ENCODE measurements at regions not wholly inside any gene's neighbourhood (a gene's known extent, or its start where the extent isn't known, plus 50 kb on each side); places are given as distances from the start of the nearest gene placed in this dataset.

GRCh38 chr10:63077800-63078199 is 55.3 kb upstream of the NRBF2 start:
- no peak overlapping the region for H3K4me2 ChIP-seq
- H3K36me3 ChIP-seq (ENCODE audit: insufficient read depth), result no peaks in the 10 kb centered on the region
- no peaks in the 10 kb centered on the region for H3K4me1 ChIP-seq (ENCODE audit: low read depth, poor library complexity, severe bottlenecking)
- H4K20me1 ChIP-seq (ENCODE audit: insufficient read depth), result no peaks in the 10 kb centered on the region
- no peaks in the 10 kb centered on the region for H3K79me2 ChIP-seq (ENCODE audit: insufficient read depth, low read depth)
- TF ChIP-seq CTCF (conservative IDR thresholded peaks at IDR 0.05; ENCODE audit: low read depth, low read length), result no peak
- H3K9ac ChIP-seq, result no peak overlapping the region
- H2AFZ ChIP-seq (ENCODE audit: low read depth), result no peak overlapping the region
- H3K4me3 ChIP-seq (IDR thresholded peaks at IDR 0.05; ENCODE audit: insufficient read depth, low read depth, low read length), result no peak overlapping the region
- no peaks in the 10 kb centered on the region for H3K27me3 ChIP-seq (ENCODE audit: insufficient read depth, low read depth)
- no peak overlapping the region for H3K27ac ChIP-seq

DNA sequence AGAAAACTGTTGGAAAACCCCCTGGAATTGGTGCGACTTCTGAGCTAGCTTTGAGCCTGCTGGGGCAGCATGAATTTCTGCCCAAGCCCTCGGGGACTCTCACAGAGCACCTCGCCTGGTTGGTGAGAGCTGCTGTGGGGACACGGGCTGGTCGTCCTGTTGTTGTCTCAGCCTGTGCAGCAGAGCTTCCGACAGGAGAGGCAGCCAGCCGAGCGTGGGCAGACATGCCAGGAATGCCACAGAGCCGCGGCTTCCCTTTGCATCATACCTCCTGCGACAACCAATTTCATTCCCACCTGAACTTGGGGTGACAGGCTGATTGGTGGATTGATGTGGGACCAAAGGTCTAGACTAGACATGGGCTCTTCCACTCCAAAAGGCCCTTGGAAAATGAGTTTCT is 60.2 kb upstream of the NRBF2 start:
- no peaks in the 10 kb centered on the region for H4K20me1 ChIP-seq (ENCODE audit: insufficient read depth)
- no peak for TF ChIP-seq CTCF (conservative IDR thresholded peaks at IDR 0.05; ENCODE audit: low read depth, low read length)
- H3K4me1 ChIP-seq (ENCODE audit: low read depth, poor library complexity, severe bottlenecking), result peaks cover 11% of the 10 kb centered on the region
- H3K79me2 ChIP-seq (ENCODE audit: insufficient read depth, low read depth), result no peaks in the 10 kb centered on the region
- no peak overlapping the region for H3K4me2 ChIP-seq
- H3K9ac ChIP-seq, result no peak overlapping the region
- H3K27ac ChIP-seq, result no peak overlapping the region
- H3K36me3 ChIP-seq (ENCODE audit: insufficient read depth), result no peaks in the 10 kb centered on the region
- H3K27me3 ChIP-seq (ENCODE audit: insufficient read depth, low read depth), result no peaks in the 10 kb centered on the region
- no peak overlapping the region for H2AFZ ChIP-seq (ENCODE audit: low read depth)
- no peak overlapping the region for H3K4me3 ChIP-seq (IDR thresholded peaks at IDR 0.05; ENCODE audit: insufficient read depth, low read depth, low read length)

DNA sequence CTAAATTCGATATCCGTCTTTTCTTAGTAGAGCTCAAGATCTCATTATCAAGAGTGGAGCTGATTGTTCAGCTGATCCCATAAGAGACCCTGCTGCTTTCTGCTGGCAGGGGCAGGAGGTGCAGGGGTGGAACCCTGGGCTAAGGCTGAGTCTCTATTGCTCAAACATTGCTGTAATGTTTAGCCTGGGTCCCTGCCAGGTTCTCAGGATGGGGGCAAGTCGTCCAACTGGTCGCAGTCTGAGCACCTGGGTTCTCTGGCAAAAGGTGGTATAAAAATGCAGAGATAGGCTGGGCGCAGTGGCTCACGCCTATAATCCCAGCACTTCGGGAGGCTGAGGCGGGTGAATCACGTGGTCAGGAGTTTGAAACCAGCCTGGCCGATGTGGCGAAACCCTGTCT is 62.0 kb upstream of the NRBF2 start:
- H3K4me2 ChIP-seq, result no peak overlapping the region
- no peaks in the 10 kb centered on the region for H3K36me3 ChIP-seq (ENCODE audit: insufficient read depth)
- no peaks in the 10 kb centered on the region for H3K27me3 ChIP-seq (ENCODE audit: insufficient read depth, low read depth)
- H3K9ac ChIP-seq, result no peak overlapping the region
- H3K79me2 ChIP-seq (ENCODE audit: insufficient read depth, low read depth), result no peaks in the 10 kb centered on the region
- no peaks in the 10 kb centered on the region for H4K20me1 ChIP-seq (ENCODE audit: insufficient read depth)
- no peak overlapping the region for H2AFZ ChIP-seq (ENCODE audit: low read depth)
- H3K4me1 ChIP-seq (ENCODE audit: low read depth, poor library complexity, severe bottlenecking), result peaks cover 20% of the 10 kb centered on the region
- no peak overlapping the region for H3K27ac ChIP-seq
- no peak overlapping the region for H3K4me3 ChIP-seq (IDR thresholded peaks at IDR 0.05; ENCODE audit: insufficient read depth, low read depth, low read length)
- TF ChIP-seq CTCF (conservative IDR thresholded peaks at IDR 0.05; ENCODE audit: low read depth, low read length), result no peak

- Histone ChIP-seq H3K36me3 (ENCODE audit: insufficient read depth) (no peaks in the 10 kb centered on the region), H3K27ac (no peak overlapping the region), H3K27me3 (ENCODE audit: insufficient read depth, low read depth) (no peaks in the 10 kb centered on the region), H3K4me2 (no peak overlapping the region), H3K4me3 (IDR thresholded peaks at IDR 0.05; ENCODE audit: insufficient read depth, low read depth, low read length) (no peak overlapping the region), H4K20me1 (ENCODE audit: insufficient read depth) (no peaks in the 10 kb centered on the region), H2AFZ (ENCODE audit: low read depth) (no peak overlapping the region), H3K4me1 (ENCODE audit: low read depth, poor library complexity, severe bottlenecking) (peaks cover 20% of the 10 kb centered on the region), H3K79me2 (ENCODE audit: insufficient read depth, low read depth) (no peaks in the 10 kb centered on the region), H3K9ac (no peak overlapping the region)
- no peak for TF ChIP-seq CTCF (conservative IDR thresholded peaks at IDR 0.05; ENCODE audit: low read depth, low read length)
Measured at GRCh38 chr10:63069318-63069717, 63.8 kb upstream of the NRBF2 start.
